ENCODE measurements at regions not wholly inside any gene's neighbourhood (a gene's known extent, or its start where the extent isn't known, plus 50 kb on each side); places are given as distances from the start of the nearest gene placed in this dataset.

DNA sequence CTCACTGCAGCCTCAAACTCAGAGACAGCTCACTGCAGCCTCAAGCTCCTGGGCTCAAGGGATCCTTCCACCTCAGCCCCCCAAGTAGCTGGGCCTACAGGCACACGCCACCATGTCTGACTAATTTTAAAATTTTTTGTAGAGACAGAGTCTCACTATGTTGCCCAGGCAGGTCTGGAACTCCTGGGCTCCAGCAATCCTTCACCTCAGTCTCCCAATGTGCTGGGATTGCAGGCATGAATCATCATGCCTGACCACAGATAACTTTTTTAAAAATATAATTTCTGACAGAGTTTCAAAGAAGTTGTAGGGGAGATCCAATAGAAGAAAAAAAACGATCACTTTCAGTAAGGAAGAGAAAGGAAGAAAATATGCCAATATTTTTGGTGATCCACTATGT is 189.7 kb upstream of the CDKN3 start:
- no peaks in the 10 kb centered on the region for H4K20me1 ChIP-seq (replicated peaks in 1 of 2; ENCODE audit: control insufficient read depth in 1 of 2, insufficient read depth in 2 of 2, low read length in 2 of 2)
- H3K23me2 ChIP-seq (ENCODE audit: low read depth, low read length) = no peaks in the 10 kb centered on the region; the same call in 1 of the 2 replicates
- no peak overlapping the region for H3K4me3 ChIP-seq (ENCODE audit: extremely low read depth in 1 of 4, insufficient read depth in 2 of 4, low read depth in 3 of 4, low read length in 4 of 4)
- no peaks in the 10 kb centered on the region; a peak in 1 of 8 replicates for H3K36me3 ChIP-seq (ENCODE audit: control insufficient read depth in 2 of 4, insufficient read depth in 4 of 4, low read length in 3 of 4)
- no peak overlapping the region for H2BK5ac ChIP-seq (ENCODE audit: low read depth, low read length)
- no peak for DNase-seq (ENCODE audit: low read depth in 1 of 2, low spot score in 2 of 2)
- no peaks in the 10 kb centered on the region for H3K79me1 ChIP-seq (ENCODE audit: low read depth, low read length)
- 90% methylated on average over 2 of the region's 2 CpGs; no CpG with 5 or more reads in 1 of the 2 experiments for WGBS, 2 experiments (ENCODE audit: extremely low coverage in 1 of 2, insufficient coverage in 1 of 2, insufficient read length in 1 of 2, insufficient replicate concordance in 2 of 2, low coverage in 1 of 2, low lambda C conversion rate in 2 of 2, missing lambda C conversion rate in 1 of 2)
- H2BK20ac ChIP-seq (ENCODE audit: low read length) = no peak overlapping the region
- no peak overlapping the region for H3K56ac ChIP-seq (replicated peaks; ENCODE audit: insufficient read length, low read depth, low read length)
- no peak overlapping the region for H2AK5ac ChIP-seq (ENCODE audit: low read depth, low read length)
- no peak overlapping the region for H3K4ac ChIP-seq (replicated peaks; ENCODE audit: insufficient read length, low read depth, low read length)
- H2BK15ac ChIP-seq (ENCODE audit: low read length) = no peak overlapping the region
- no peak overlapping the region for H3K27ac ChIP-seq (ENCODE audit: low read depth, low read length)
- CTCF ChIA-PET (ENCODE audit: partially characterized antibody) = interaction anchor here (0.6 to 1.8 kb wide), 7 partner anchors 14 to 378 kb away, joined by 3 to 6 read pairs (median 3); no protein-coding TSS in a partner anchor
- H4K91ac ChIP-seq (replicated peaks; ENCODE audit: insufficient read length, low read length) = no peak overlapping the region
- no peak overlapping the region for H3K18ac ChIP-seq (ENCODE audit: extremely low read depth, low read length)
- no peak for FAIRE-seq
- POLR2A ChIA-PET (ENCODE audit: partially characterized antibody) = no interaction called here
- H2BK12ac ChIP-seq (ENCODE audit: low read depth, low read length) = no peak overlapping the region
- no peak overlapping the region for H3K14ac ChIP-seq (ENCODE audit: insufficient read length)
- H3K4me1 ChIP-seq (replicated peaks in 1 of 4; ENCODE audit: control insufficient read depth in 3 of 4, insufficient read depth in 4 of 4, low read length in 3 of 4) = no peaks in the 10 kb centered on the region
- H3K79me2 ChIP-seq (ENCODE audit: control insufficient read depth in 1 of 2, insufficient read depth in 2 of 2, low read length in 2 of 2) = no peaks in the 10 kb centered on the region
- H3K9ac ChIP-seq (replicated peaks in 1 of 4; ENCODE audit: extremely low read depth in 1 of 4, low read depth in 3 of 4, low read length in 3 of 4) = no peak overlapping the region
- H3K23ac ChIP-seq (ENCODE audit: insufficient read length) = no peak overlapping the region
- no peak overlapping the region for H3K4me2 ChIP-seq (ENCODE audit: insufficient read depth in 1 of 2, low read depth in 2 of 2, low read length in 2 of 2)
- H4K5ac ChIP-seq (ENCODE audit: insufficient read length, low read depth, low read length) = no peak overlapping the region
- H2AFZ ChIP-seq (ENCODE audit: low read length) = no peak overlapping the region
- no peak overlapping the region for H2BK120ac ChIP-seq (replicated peaks; ENCODE audit: low read depth, low read length)
- H3K27me3 ChIP-seq (replicated peaks in 1 of 4; ENCODE audit: control insufficient read depth in 3 of 4, extremely low read depth in 1 of 4, insufficient read depth in 3 of 4, low read length in 3 of 4) = no peaks in the 10 kb centered on the region
- no peak overlapping the region for H4K8ac ChIP-seq (ENCODE audit: extremely low read depth, insufficient read depth, low read length)
- peaks cover 3 to 5% of the 10 kb centered on the region in 2 experiments; a peak in 2 of 4 replicates for H3K9me3 ChIP-seq (ENCODE audit: insufficient read depth in 2 of 2, low read depth in 1 of 2, low read length in 1 of 2)
- no peak for TF ChIP-seq EP300 (IDR thresholded peaks at IDR 0.05; ENCODE audit: borderline replicate concordance in 1 of 2, low read depth in 2 of 2, low read length in 2 of 2)
- no peak for TF ChIP-seq CTBP2 (IDR thresholded peaks at IDR 0.05; ENCODE audit: borderline replicate concordance, insufficient read depth, insufficient read length, low read length)
- no peak for TF ChIP-seq ZNF274 (IDR thresholded peaks at IDR 0.05; ENCODE audit: borderline replicate concordance, extremely low read depth, low read length)
- TF ChIP-seq, protein P1, sequence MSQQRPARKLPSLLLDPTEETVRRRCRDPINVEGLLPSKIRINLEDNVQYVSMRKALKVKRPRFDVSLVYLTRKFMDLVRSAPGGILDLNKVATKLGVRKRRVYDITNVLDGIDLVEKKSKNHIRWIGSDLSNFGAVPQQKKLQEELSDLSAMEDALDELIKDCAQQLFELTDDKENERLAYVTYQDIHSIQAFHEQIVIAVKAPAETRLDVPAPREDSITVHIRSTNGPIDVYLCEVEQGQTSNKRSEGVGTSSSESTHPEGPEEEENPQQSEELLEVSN (IDR thresholded peaks at IDR 0.05) = no peak
- TF ChIP-seq RFX5 (IDR thresholded peaks at IDR 0.05; ENCODE audit: borderline replicate concordance, low read depth, low read length) = no peak
- no peak for TF ChIP-seq RAD21 (IDR thresholded peaks at IDR 0.05 in 1 of 2, conservative IDR thresholded peaks at IDR 0.05 in 1 of 2; ENCODE audit: low read depth in 2 of 2, low read length in 2 of 2)
- no peak for TF ChIP-seq CEBPB (IDR thresholded peaks at IDR 0.05; ENCODE audit: low read depth, low read length)
- TF ChIP-seq SAP30 (IDR thresholded peaks at IDR 0.05; ENCODE audit: insufficient read depth, insufficient replicate concordance, low read length) = no peak
- TF ChIP-seq KDM1A (IDR thresholded peaks at IDR 0.05; ENCODE audit: borderline replicate concordance, low read length) = no peak
- no peak for TF ChIP-seq SP2 (IDR thresholded peaks at IDR 0.05; ENCODE audit: low read length)
- TF ChIP-seq, protein P2, sequence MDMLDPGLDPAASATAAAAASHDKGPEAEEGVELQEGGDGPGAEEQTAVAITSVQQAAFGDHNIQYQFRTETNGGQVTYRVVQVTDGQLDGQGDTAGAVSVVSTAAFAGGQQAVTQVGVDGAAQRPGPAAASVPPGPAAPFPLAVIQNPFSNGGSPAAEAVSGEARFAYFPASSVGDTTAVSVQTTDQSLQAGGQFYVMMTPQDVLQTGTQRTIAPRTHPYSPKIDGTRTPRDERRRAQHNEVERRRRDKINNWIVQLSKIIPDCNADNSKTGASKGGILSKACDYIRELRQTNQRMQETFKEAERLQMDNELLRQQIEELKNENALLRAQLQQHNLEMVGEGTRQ (IDR thresholded peaks at IDR 0.05; ENCODE audit: low read length) = no peak
